Effector memory CD8-positive, alpha-beta T cell (primary cell): ENCODE measurements at regions not wholly inside any gene's neighbourhood (a gene's known extent, or its start where the extent isn't known, plus 50 kb on each side); places are given as distances from the start of the nearest gene placed in this dataset.

Source experiments
- ATAC-seq: fragments of 150-1000 bp; cut with Tn5 transposase; replicated peaks from 2 replicates; pipeline ENCODE4 v1.10.0; 2021; ENCODE audit warnings: mild to moderate bottlenecking, moderate library complexity
- DNase-seq, 3 experiments: peaks; one replicate each; pipeline ENCODE4 v3.0.0; 2021
- H3K27ac Mint-ChIP-seq, 2 donors: one replicate each; pipeline ENCODE4 v1.8.0; 2022; ENCODE audit warnings: mild to moderate bottlenecking in 2 of 2, mixed read lengths in 2 of 2, moderate library complexity in 2 of 2
- H3K27me3 Mint-ChIP-seq, 2 donors: one replicate each; pipeline ENCODE4 v1.8.0; 2022; ENCODE audit warnings: mixed read lengths in 2 of 2
- H3K36me3 Mint-ChIP-seq: one replicate; pipeline ENCODE4 v1.8.0; 2022; ENCODE audit warnings: mild to moderate bottlenecking, moderate library complexity, mixed read lengths; ENCODE audit not compliant: insufficient read depth
- H3K4me1 Mint-ChIP-seq, 2 donors: one replicate each; pipeline ENCODE4 v1.8.0; 2022; ENCODE audit warnings: low read depth in 2 of 2, mixed read lengths in 2 of 2
- H3K4me3 Mint-ChIP-seq, 2 donors: one replicate each; pipeline ENCODE4 v1.8.0; 2022; ENCODE audit warnings: mild to moderate bottlenecking in 2 of 2, mixed read lengths in 2 of 2, moderate library complexity in 2 of 2
- H3K9me3 Mint-ChIP-seq, 2 donors: one replicate each; pipeline ENCODE4 v1.8.0; 2022; ENCODE audit warnings: mixed read lengths in 2 of 2

GRCh38 chr5:111676926-111677415, 80.0 kb downstream of the NREP start:
- no peaks in the 10 kb centered on the region for H3K36me3 Mint-ChIP-seq
- H3K4me1 Mint-ChIP-seq: no peaks in the 10 kb centered on the region
- DNase-seq (no peak), ATAC-seq (no peak)
- H3K4me3 Mint-ChIP-seq: no peak overlapping the region
- H3K27ac Mint-ChIP-seq: no peak overlapping the region
- no peaks in the 10 kb centered on the region for H3K9me3 Mint-ChIP-seq
- H3K27me3 Mint-ChIP-seq: peaks cover 22% of the 10 kb centered on the region in 2 donors

- no peak for ATAC-seq
- Mint-ChIP-seq H3K9me3 (no peaks in the 10 kb centered on the region), H3K36me3 (no peaks in the 10 kb centered on the region), H3K4me1 (no peaks in the 10 kb centered on the region), H3K4me3 (no peak overlapping the region), H3K27me3 (peaks cover 22% of the 10 kb centered on the region in 2 donors), H3K27ac (no peak overlapping the region)
- DNase-seq: no peak
Observed at GRCh38 chr5:111676466-111676865, 80.5 kb downstream of the NREP start.

- Mint-ChIP-seq H3K27me3 (peaks cover 15 to 22% of the 10 kb centered on the region in 2 donors), H3K9me3 (no peaks in the 10 kb centered on the region), H3K4me1 (no peaks in the 10 kb centered on the region), H3K4me3 (no peak overlapping the region), H3K27ac (no peak overlapping the region), H3K36me3 (no peaks in the 10 kb centered on the region)
- ATAC-seq (no peak), DNase-seq (no peak)
Observed at GRCh38 chr5:111675201-111675934, 81.6 kb downstream of the NREP start.

GRCh38 chr5:111673891-111674626, 82.9 kb downstream of the NREP start:
- no peak overlapping the region for H3K27ac Mint-ChIP-seq
- H3K4me3 Mint-ChIP-seq: no peak overlapping the region
- H3K27me3 Mint-ChIP-seq: peaks cover 15 to 22% of the 10 kb centered on the region in 2 donors
- no peaks in the 10 kb centered on the region for H3K9me3 Mint-ChIP-seq
- no peak for DNase-seq
- no peaks in the 10 kb centered on the region for H3K4me1 Mint-ChIP-seq
- no peaks in the 10 kb centered on the region for H3K36me3 Mint-ChIP-seq
- no peak for ATAC-seq

GRCh38 chr5:111672099-111672498, 84.9 kb downstream of the NREP start:
- H3K9me3 Mint-ChIP-seq: no peaks in the 10 kb centered on the region
- no peak overlapping the region for H3K4me3 Mint-ChIP-seq
- no peak overlapping the region for H3K27ac Mint-ChIP-seq
- ATAC-seq: no peak
- no peaks in the 10 kb centered on the region for H3K4me1 Mint-ChIP-seq
- no peak for DNase-seq
- peaks cover 15 to 16% of the 10 kb centered on the region in 2 donors for H3K27me3 Mint-ChIP-seq
- H3K36me3 Mint-ChIP-seq: peaks cover 3% of the 10 kb centered on the region

GRCh38 chr5:111670826-111671492, 86.0 kb downstream of the NREP start:
- no peaks in the 10 kb centered on the region for H3K9me3 Mint-ChIP-seq
- H3K27ac Mint-ChIP-seq: no peak overlapping the region
- no peak overlapping the region for H3K4me3 Mint-ChIP-seq
- DNase-seq (no peak), ATAC-seq (no peak)
- no peaks in the 10 kb centered on the region for H3K4me1 Mint-ChIP-seq
- peaks cover 13 to 25% of the 10 kb centered on the region in 2 donors for H3K27me3 Mint-ChIP-seq
- peaks cover 3% of the 10 kb centered on the region for H3K36me3 Mint-ChIP-seq

GRCh38 chr5:111668477-111669414, 88.2 kb downstream of the NREP start:
- no peak overlapping the region for H3K27ac Mint-ChIP-seq
- ATAC-seq (no peak), DNase-seq (no peak)
- no peaks in the 10 kb centered on the region for H3K4me1 Mint-ChIP-seq
- H3K27me3 Mint-ChIP-seq: peaks cover 10 to 27% of the 10 kb centered on the region in 2 donors
- H3K4me3 Mint-ChIP-seq: no peak overlapping the region
- peaks cover 3% of the 10 kb centered on the region for H3K36me3 Mint-ChIP-seq
- H3K9me3 Mint-ChIP-seq: no peaks in the 10 kb centered on the region

- peaks cover 0 to 27% of the 10 kb centered on the region in 2 donors for H3K27me3 Mint-ChIP-seq
- no peak overlapping the region for H3K27ac Mint-ChIP-seq
- DNase-seq (no peak), ATAC-seq (no peak)
- H3K4me3 Mint-ChIP-seq: no peak overlapping the region
- H3K36me3 Mint-ChIP-seq: peaks cover 3% of the 10 kb centered on the region
- no peaks in the 10 kb centered on the region for H3K4me1 Mint-ChIP-seq
- no peaks in the 10 kb centered on the region for H3K9me3 Mint-ChIP-seq
Observed at GRCh38 chr5:111667128-111667736, 89.8 kb downstream of the NREP start.

- Mint-ChIP-seq H3K4me1 (no peaks in the 10 kb centered on the region), H3K27ac (peak overlapping the region in 1 of 2 donors; percentile 52), H3K36me3 (no peaks in the 10 kb centered on the region), H3K27me3 (peaks cover 0 to 10% of the 10 kb centered on the region in 2 donors), H3K9me3 (peaks cover 0 to 14% of the 10 kb centered on the region in 2 donors), H3K4me3 (no peak overlapping the region)
- ATAC-seq (no peak), DNase-seq (no peak)
Observed at GRCh38 chr5:111656580-111656979, 100.4 kb downstream of the NREP start.

GRCh38 chr5:111655169-111655924, 101.6 kb downstream of the NREP start:
- Mint-ChIP-seq H3K27ac (no peak overlapping the region), H3K36me3 (no peaks in the 10 kb centered on the region), H3K4me3 (no peak overlapping the region), H3K27me3 (no peaks in the 10 kb centered on the region), H3K4me1 (no peaks in the 10 kb centered on the region), H3K9me3 (peaks cover 0 to 14% of the 10 kb centered on the region in 2 donors)
- no peak for ATAC-seq
- DNase-seq: no peak

- peaks cover 0 to 5% of the 10 kb centered on the region in 2 donors for H3K27me3 Mint-ChIP-seq
- H3K4me1 Mint-ChIP-seq: no peaks in the 10 kb centered on the region
- H3K9me3 Mint-ChIP-seq: peaks cover 0 to 14% of the 10 kb centered on the region in 2 donors
- DNase-seq: no peak
- no peak overlapping the region for H3K27ac Mint-ChIP-seq
- H3K36me3 Mint-ChIP-seq: no peaks in the 10 kb centered on the region
- ATAC-seq: no peak
- no peak overlapping the region for H3K4me3 Mint-ChIP-seq
Observed at GRCh38 chr5:111653408-111653807, 103.6 kb downstream of the NREP start.

GRCh38 chr5:111649516-111649915, 107.5 kb downstream of the NREP start:
- peaks cover 0 to 7% of the 10 kb centered on the region in 2 donors for H3K9me3 Mint-ChIP-seq
- no peak for ATAC-seq
- H3K27ac Mint-ChIP-seq: no peak overlapping the region
- DNase-seq: no peak
- H3K4me1 Mint-ChIP-seq: no peaks in the 10 kb centered on the region
- no peaks in the 10 kb centered on the region for H3K36me3 Mint-ChIP-seq
- H3K4me3 Mint-ChIP-seq: no peak overlapping the region
- H3K27me3 Mint-ChIP-seq: peaks cover 0 to 12% of the 10 kb centered on the region in 2 donors
